ENCODE measurements at regions not wholly inside any gene's neighbourhood (a gene's known extent, or its start where the extent isn't known, plus 50 kb on each side); places are given as distances from the start of the nearest gene placed in this dataset.
"Not testable (repeated sequence)": the region's sequence is repeated elsewhere in the genome, so short reads cannot be mapped to it uniquely, and the experiment has no call there.

DNA sequence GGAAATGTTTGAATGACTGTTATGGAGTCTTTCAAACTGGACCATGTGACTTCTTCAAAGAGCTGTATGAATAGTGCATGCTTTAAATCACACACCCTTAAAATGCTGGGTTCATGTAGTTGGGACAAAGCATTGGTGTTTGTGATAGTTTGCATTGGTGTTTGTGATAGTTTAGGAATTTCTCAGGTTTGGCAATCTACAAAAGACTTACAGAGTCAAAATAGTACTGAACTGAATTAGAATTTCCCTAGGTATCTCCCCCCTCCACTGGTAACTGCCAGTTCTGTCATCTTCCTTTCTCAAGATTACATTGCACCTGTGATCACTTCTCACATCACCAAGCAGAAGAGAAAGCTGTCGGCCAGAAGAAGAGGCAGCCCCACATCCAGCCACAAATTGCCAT is 261.1 kb downstream of the GATA3 start:
- Histone ChIP-seq H3K4me1 (ENCODE audit: control insufficient read depth, insufficient read depth, low read length) (no peaks in the 10 kb centered on the region), H3K27me3 (ENCODE audit: control insufficient read depth, insufficient read depth, low read length) (no peaks in the 10 kb centered on the region), H3K9me3 (ENCODE audit: control insufficient read depth, insufficient read depth, low read length) (no peaks in the 10 kb centered on the region), H3K27ac (ENCODE audit: low read length) (no peak overlapping the region), H3K4me3 (ENCODE audit: low read length) (no peak overlapping the region), H3K36me3 (ENCODE audit: control insufficient read depth, insufficient read depth, low read length) (no peaks in the 10 kb centered on the region)
- no CpG with 5 or more reads among the region's 1 CpG for WGBS (ENCODE audit: insufficient coverage, insufficient read length)
- no peak for DNase-seq (ENCODE audit: low read depth, low spot score)

DNA sequence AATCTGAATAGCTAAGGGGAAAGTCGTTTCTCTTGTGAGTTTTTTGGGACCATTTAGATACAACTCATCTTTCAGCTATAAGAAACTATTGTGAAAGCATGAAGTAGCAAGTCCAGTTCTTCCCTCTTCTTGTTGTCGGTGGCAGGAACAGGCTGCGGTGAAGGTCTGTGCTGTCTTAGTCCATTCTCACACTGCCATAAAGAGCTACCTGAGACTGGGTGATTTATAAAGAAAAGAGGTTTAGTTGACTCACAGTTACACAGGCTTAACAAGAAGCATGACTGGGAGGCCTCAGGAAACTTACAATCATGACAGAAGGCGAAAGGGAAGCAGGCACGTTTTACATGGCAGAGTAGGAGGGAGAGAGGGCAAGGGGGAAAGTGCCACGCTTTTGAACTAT is 261.8 kb downstream of the GATA3 start:
- Histone ChIP-seq H3K36me3 (ENCODE audit: control insufficient read depth, insufficient read depth, low read length) (no peaks in the 10 kb centered on the region), H3K9me3 (ENCODE audit: control insufficient read depth, insufficient read depth, low read length) (no peaks in the 10 kb centered on the region), H3K27ac (ENCODE audit: low read length) (no peak overlapping the region), H3K4me3 (ENCODE audit: low read length) (no peak overlapping the region), H3K27me3 (ENCODE audit: control insufficient read depth, insufficient read depth, low read length) (no peaks in the 10 kb centered on the region), H3K4me1 (ENCODE audit: control insufficient read depth, insufficient read depth, low read length) (no peaks in the 10 kb centered on the region)
- WGBS (ENCODE audit: insufficient coverage, insufficient read length): no CpG with 5 or more reads among the region's 6 CpGs
- no peak for DNase-seq (ENCODE audit: low read depth, low spot score)

DNA sequence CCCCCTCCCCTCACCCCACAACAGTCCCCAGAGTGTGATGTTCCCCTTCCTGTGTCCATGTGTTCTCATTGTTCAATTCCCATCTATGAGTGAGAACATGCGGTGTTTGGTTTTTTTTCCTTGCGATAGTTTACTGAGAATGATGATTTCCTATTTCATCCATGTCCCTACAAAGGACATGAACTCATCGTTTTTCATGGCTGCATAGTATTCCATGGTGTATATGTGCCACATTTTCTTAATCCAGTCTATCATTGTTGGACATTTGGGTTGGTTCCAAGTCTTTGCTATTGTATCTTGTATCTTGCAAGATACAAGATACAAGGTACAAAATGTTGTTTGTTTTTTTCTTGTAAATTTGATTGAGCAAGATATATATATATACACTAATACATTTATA is 263.9 kb downstream of the GATA3 start:
- not testable (repeated sequence) for H3K4me3 ChIP-seq (ENCODE audit: low read length); DNase-seq (ENCODE audit: low read depth, low spot score); H3K27ac ChIP-seq (ENCODE audit: low read length); H3K36me3 ChIP-seq (ENCODE audit: control insufficient read depth, insufficient read depth, low read length); H3K27me3 ChIP-seq (ENCODE audit: control insufficient read depth, insufficient read depth, low read length); H3K4me1 ChIP-seq (ENCODE audit: control insufficient read depth, insufficient read depth, low read length); H3K9me3 ChIP-seq (ENCODE audit: control insufficient read depth, insufficient read depth, low read length)
- WGBS (ENCODE audit: insufficient coverage, insufficient read length): no CpG with 5 or more reads among the region's 3 CpGs

DNA sequence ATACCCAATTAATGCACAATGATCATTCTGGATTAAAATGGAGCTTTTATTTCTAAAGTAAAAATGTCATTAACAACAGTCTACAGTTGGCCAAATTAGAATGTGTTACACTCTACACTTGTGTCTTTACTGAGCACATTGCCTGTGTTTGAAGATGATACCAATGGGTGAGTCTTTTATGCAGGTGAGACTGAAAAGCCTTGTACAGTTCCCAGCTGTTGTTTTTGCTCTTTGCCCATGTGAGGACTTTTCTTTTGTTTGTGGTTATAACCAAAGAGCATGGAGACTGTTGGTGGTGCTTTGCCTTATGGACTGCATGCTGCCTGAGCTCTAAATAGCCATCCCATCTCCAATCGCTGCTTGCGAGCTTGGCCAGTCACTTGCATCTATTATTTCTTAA is 264.5 kb downstream of the GATA3 start:
- Histone ChIP-seq H3K4me1 (ENCODE audit: control insufficient read depth, insufficient read depth, low read length) (no peaks in the 10 kb centered on the region), H3K27me3 (ENCODE audit: control insufficient read depth, insufficient read depth, low read length) (no peaks in the 10 kb centered on the region), H3K27ac (ENCODE audit: low read length) (no peak overlapping the region), H3K4me3 (ENCODE audit: low read length) (no peak overlapping the region), H3K9me3 (ENCODE audit: control insufficient read depth, insufficient read depth, low read length) (no peaks in the 10 kb centered on the region), H3K36me3 (ENCODE audit: control insufficient read depth, insufficient read depth, low read length) (no peaks in the 10 kb centered on the region)
- no CpG with 5 or more reads among the region's 2 CpGs for WGBS (ENCODE audit: insufficient coverage, insufficient read length)
- DNase-seq (ENCODE audit: low read depth, low spot score): no peak

- no peak for DNase-seq (ENCODE audit: low read depth, low spot score)
Observed at GRCh38 chr10:8319704-8320103, 265.2 kb downstream of the GATA3 start.

DNA sequence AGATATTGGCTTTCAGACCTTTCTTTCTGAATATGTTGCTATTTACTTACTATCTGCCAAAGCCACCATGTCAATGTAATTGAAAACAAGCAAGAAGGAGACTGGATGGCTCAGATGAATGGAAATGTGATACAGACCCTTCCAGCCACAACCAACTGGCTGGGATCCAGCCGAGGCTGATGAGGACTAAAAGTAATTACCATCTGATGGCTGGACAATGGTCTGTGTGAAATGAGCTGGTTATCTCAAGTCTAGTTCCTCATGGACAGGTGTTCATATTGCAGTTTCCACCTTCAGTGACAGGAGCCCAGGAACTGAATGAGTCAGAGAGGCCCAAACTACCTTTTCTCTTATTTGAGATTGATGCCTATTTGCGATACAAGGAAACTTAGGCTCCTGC is 267.5 kb downstream of the GATA3 start:
- no CpG with 5 or more reads among the region's 2 CpGs for WGBS (ENCODE audit: insufficient coverage, insufficient read length)
- no peaks in the 10 kb centered on the region for H3K4me1 ChIP-seq (ENCODE audit: control insufficient read depth, insufficient read depth, low read length)
- DNase-seq (ENCODE audit: low read depth, low spot score): no peak
- H3K27me3 ChIP-seq (ENCODE audit: control insufficient read depth, insufficient read depth, low read length): no peaks in the 10 kb centered on the region
- no peak overlapping the region for H3K27ac ChIP-seq (ENCODE audit: low read length)
- no peaks in the 10 kb centered on the region for H3K9me3 ChIP-seq (ENCODE audit: control insufficient read depth, insufficient read depth, low read length)
- no peaks in the 10 kb centered on the region for H3K36me3 ChIP-seq (ENCODE audit: control insufficient read depth, insufficient read depth, low read length)
- no peak overlapping the region for H3K4me3 ChIP-seq (ENCODE audit: low read length)

More at GRCh38 chr10:8319704-8320103, 265.2 kb downstream of the GATA3 start:
- Histone ChIP-seq H3K36me3 (ENCODE audit: control insufficient read depth, insufficient read depth, low read length) (no peaks in the 10 kb centered on the region), H3K4me3 (ENCODE audit: low read length) (no peak overlapping the region), H3K27me3 (ENCODE audit: control insufficient read depth, insufficient read depth, low read length) (no peaks in the 10 kb centered on the region), H3K9me3 (ENCODE audit: control insufficient read depth, insufficient read depth, low read length) (no peaks in the 10 kb centered on the region), H3K27ac (ENCODE audit: low read length) (no peak overlapping the region), H3K4me1 (ENCODE audit: control insufficient read depth, insufficient read depth, low read length) (no peaks in the 10 kb centered on the region)

- Histone ChIP-seq H3K27ac (ENCODE audit: low read length) (no peak overlapping the region), H3K4me3 (ENCODE audit: low read length) (no peak overlapping the region), H3K36me3 (ENCODE audit: control insufficient read depth, insufficient read depth, low read length) (no peaks in the 10 kb centered on the region), H3K27me3 (ENCODE audit: control insufficient read depth, insufficient read depth, low read length) (no peaks in the 10 kb centered on the region), H3K4me1 (ENCODE audit: control insufficient read depth, insufficient read depth, low read length) (no peaks in the 10 kb centered on the region), H3K9me3 (ENCODE audit: control insufficient read depth, insufficient read depth, low read length) (no peaks in the 10 kb centered on the region)
- no peak for DNase-seq (ENCODE audit: low read depth, low spot score)
- no CpG with 5 or more reads among the region's 3 CpGs for WGBS (ENCODE audit: insufficient coverage, insufficient read length)
Observed at GRCh38 chr10:8323428-8324054, 269.1 kb downstream of the GATA3 start.

- Histone ChIP-seq H3K27ac (ENCODE audit: low read length) (no peak overlapping the region), H3K9me3 (ENCODE audit: control insufficient read depth, insufficient read depth, low read length) (no peaks in the 10 kb centered on the region), H3K36me3 (ENCODE audit: control insufficient read depth, insufficient read depth, low read length) (no peaks in the 10 kb centered on the region), H3K4me1 (ENCODE audit: control insufficient read depth, insufficient read depth, low read length) (no peaks in the 10 kb centered on the region), H3K4me3 (ENCODE audit: low read length) (no peak overlapping the region), H3K27me3 (ENCODE audit: control insufficient read depth, insufficient read depth, low read length) (no peaks in the 10 kb centered on the region)
- no peak for DNase-seq (ENCODE audit: low read depth, low spot score)
- WGBS (ENCODE audit: insufficient coverage, insufficient read length): no CpG with 5 or more reads among the region's 6 CpGs
Observed at GRCh38 chr10:8325024-8325980, 270.8 kb downstream of the GATA3 start.

DNA sequence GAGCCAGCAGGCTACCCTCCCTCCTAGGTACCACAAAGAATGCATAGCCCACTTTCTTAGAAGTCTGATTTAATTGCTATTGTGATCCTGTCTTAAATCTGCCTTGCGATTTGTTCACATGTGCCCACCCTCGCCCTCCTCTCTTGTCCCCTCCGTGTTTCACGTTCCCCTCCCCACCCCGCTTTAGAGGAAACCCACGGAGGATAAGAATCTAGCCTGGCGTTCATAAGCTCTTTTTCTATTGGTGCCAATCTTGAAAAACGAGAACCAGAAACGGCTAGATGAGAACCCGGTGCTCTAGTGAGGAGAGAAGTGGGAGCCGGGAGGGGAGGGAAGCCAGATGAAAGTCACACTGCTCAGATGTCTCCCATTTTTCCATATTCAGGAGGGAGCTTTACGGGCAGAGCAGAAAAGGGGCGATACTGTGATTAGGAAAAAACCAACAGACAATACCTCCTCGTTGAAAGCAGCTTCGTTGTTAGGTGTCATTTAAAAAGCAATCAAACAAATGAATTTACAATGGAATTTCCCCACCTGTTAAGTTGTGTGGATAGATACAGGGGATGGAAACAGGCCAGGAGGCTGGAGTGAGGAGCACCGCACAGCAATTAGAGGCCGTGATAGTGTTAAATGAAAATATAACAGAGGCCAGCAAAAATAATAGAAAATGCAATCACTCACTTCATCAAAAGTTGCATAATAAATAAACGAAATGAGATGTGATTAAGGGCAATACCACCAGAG is 272.1 kb downstream of the GATA3 start:
- H3K4me1 ChIP-seq (ENCODE audit: control insufficient read depth, insufficient read depth, low read length): no peaks in the 10 kb centered on the region
- H3K4me3 ChIP-seq (ENCODE audit: low read length): no peak overlapping the region
- no peak for DNase-seq (ENCODE audit: low read depth, low spot score)
- no peaks in the 10 kb centered on the region for H3K9me3 ChIP-seq (ENCODE audit: control insufficient read depth, insufficient read depth, low read length)
- no peak overlapping the region for H3K27ac ChIP-seq (ENCODE audit: low read length)
- H3K27me3 ChIP-seq (ENCODE audit: control insufficient read depth, insufficient read depth, low read length): no peaks in the 10 kb centered on the region
- no peaks in the 10 kb centered on the region for H3K36me3 ChIP-seq (ENCODE audit: control insufficient read depth, insufficient read depth, low read length)
- no CpG with 5 or more reads among the region's 18 CpGs for WGBS (ENCODE audit: insufficient coverage, insufficient read length)

DNA sequence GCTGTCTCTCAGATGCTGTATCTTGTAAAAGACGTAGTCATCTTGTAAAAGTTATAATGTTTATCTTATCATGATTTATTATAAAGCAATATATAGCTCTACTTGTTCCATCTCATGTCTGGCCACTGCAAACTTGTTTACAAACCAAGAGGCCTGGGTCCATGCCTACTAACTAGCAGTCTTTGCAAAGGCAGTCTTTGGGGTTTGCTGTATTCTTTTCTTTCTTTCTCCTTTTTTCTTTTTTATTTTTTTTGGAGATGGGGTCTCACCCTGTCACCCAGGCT is 272.6 kb downstream of the GATA3 start:
- Histone ChIP-seq H3K9me3 (ENCODE audit: control insufficient read depth, insufficient read depth, low read length) (no peaks in the 10 kb centered on the region), H3K27me3 (ENCODE audit: control insufficient read depth, insufficient read depth, low read length) (peaks cover 3% of the 10 kb centered on the region; the same call in 1 of the 2 replicates), H3K27ac (ENCODE audit: low read length) (no peak overlapping the region), H3K36me3 (ENCODE audit: control insufficient read depth, insufficient read depth, low read length) (no peaks in the 10 kb centered on the region), H3K4me3 (ENCODE audit: low read length) (no peak overlapping the region), H3K4me1 (ENCODE audit: control insufficient read depth, insufficient read depth, low read length) (no peaks in the 10 kb centered on the region)
- WGBS (ENCODE audit: insufficient coverage, insufficient read length): no CpG with 5 or more reads among the region's 1 CpG
- no peak for DNase-seq (ENCODE audit: low read depth, low spot score)

Measured in iPS DF 6.9 (cell line).